Testis (tissue), 2 donors: ENCODE measurements at regions not wholly inside any gene's neighbourhood (a gene's known extent, or its start where the extent isn't known, plus 50 kb on each side); places are given as distances from the start of the nearest gene placed in this dataset.

Source experiments
- POLR2A ChIP-seq: fragments of 450-650 bp; IDR thresholded peaks from one replicate; pipeline ENCODE4 v1.6.1; 2017; ENCODE audit warnings: antibody characterized with exemption, mild to moderate bottlenecking, moderate library complexity
- TF ChIP-seq, protein P1 (sequence below), 3 experiments: fragments of 450-650 bp in 2 of 3; fragments of 200-600 bp in 1 of 3; sonication (generic) in 1 of 3; IDR thresholded peaks; one replicate each; pipeline ENCODE4 v1.5.1; 2016 to 2019; ENCODE audit warnings: antibody characterized with exemption in 3 of 3, mild to moderate bottlenecking in 2 of 3, moderate library complexity in 1 of 3

- TF ChIP-seq, protein P1, sequence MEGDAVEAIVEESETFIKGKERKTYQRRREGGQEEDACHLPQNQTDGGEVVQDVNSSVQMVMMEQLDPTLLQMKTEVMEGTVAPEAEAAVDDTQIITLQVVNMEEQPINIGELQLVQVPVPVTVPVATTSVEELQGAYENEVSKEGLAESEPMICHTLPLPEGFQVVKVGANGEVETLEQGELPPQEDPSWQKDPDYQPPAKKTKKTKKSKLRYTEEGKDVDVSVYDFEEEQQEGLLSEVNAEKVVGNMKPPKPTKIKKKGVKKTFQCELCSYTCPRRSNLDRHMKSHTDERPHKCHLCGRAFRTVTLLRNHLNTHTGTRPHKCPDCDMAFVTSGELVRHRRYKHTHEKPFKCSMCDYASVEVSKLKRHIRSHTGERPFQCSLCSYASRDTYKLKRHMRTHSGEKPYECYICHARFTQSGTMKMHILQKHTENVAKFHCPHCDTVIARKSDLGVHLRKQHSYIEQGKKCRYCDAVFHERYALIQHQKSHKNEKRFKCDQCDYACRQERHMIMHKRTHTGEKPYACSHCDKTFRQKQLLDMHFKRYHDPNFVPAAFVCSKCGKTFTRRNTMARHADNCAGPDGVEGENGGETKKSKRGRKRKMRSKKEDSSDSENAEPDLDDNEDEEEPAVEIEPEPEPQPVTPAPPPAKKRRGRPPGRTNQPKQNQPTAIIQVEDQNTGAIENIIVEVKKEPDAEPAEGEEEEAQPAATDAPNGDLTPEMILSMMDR (IDR thresholded peaks at IDR 0.05): no peak
- no peak for TF ChIP-seq POLR2A
Observed at GRCh38 chr7:66503551-66504031, 125.1 kb upstream of the KCTD7 start.
